Kidney glomerular epithelial cell (primary cell): ENCODE measurements at regions not wholly inside any gene's neighbourhood (a gene's known extent, or its start where the extent isn't known, plus 50 kb on each side); places are given as distances from the start of the nearest gene placed in this dataset.
A peak's percentile ranks its signal among the peaks of the same experiment; 100 is the strongest.

Experiments
- DNase-seq: peaks from one replicate; lab custom pipeline; 2025; lab: John Stamatoyannopoulos, UW

GRCh38 chr12:19572920-19573558 is 133.7 kb downstream of the AEBP2 start:
- DNase-seq, result peak; percentile 60

GRCh38 chr12:19573866-19574265 is 134.6 kb downstream of the AEBP2 start:
- DNase-seq, result no peak

GRCh38 chr12:19574601-19575000 is 135.3 kb downstream of the AEBP2 start:
- no peak for DNase-seq

GRCh38 chr12:19575337-19576243 is 136.3 kb downstream of the AEBP2 start:
- DNase-seq, result peak; percentile 5

GRCh38 chr12:19576506-19577280 is 137.4 kb downstream of the AEBP2 start:
- DNase-seq, result no peak

- no peak for DNase-seq
Measured at GRCh38 chr12:19577281-19577530, 137.9 kb downstream of the AEBP2 start.

- no peak for DNase-seq
Measured at GRCh38 chr12:19584732-19585131, 145.4 kb downstream of the AEBP2 start.

- no peak for DNase-seq
Measured at GRCh38 chr12:19588951-19589350, 149.7 kb downstream of the AEBP2 start.

GRCh38 chr12:19591951-19592350 is 152.7 kb downstream of the AEBP2 start:
- no peak for DNase-seq

GRCh38 chr12:19596434-19597166 is 157.3 kb downstream of the AEBP2 start:
- DNase-seq, result no peak

GRCh38 chr12:19597167-19598026 is 158.1 kb downstream of the AEBP2 start:
- no peak for DNase-seq

GRCh38 chr12:19605720-19606119 is 166.4 kb downstream of the AEBP2 start:
- DNase-seq, result no peak

- DNase-seq, result no peak
Measured at GRCh38 chr12:19608039-19608438, 168.7 kb downstream of the AEBP2 start.

GRCh38 chr12:19613051-19613535 is 173.8 kb downstream of the AEBP2 start:
- DNase-seq, result no peak

GRCh38 chr12:19614601-19615383 is 175.5 kb downstream of the AEBP2 start:
- no peak for DNase-seq

- DNase-seq, result no peak
Measured at GRCh38 chr12:19615384-19615725, 176.1 kb downstream of the AEBP2 start.

GRCh38 chr12:19616781-19617180 is 177.5 kb downstream of the AEBP2 start:
- DNase-seq, result no peak

- no peak for DNase-seq
Measured at GRCh38 chr12:19620222-19620621, 180.9 kb downstream of the AEBP2 start.

GRCh38 chr12:19623751-19624399 is 184.6 kb downstream of the AEBP2 start:
- no peak for DNase-seq

GRCh38 chr12:19624491-19624890 is 185.2 kb downstream of the AEBP2 start:
- DNase-seq, result peak; percentile 62
